NCI-H1092 treated with DMSO at 0.1 percent for 48 hours (cell line): ENCODE measurements at regions not wholly inside any gene's neighbourhood (a gene's known extent, or its start where the extent isn't known, plus 50 kb on each side); places are given as distances from the start of the nearest gene placed in this dataset.
A peak's percentile ranks its signal among the peaks of the same experiment; 100 is the strongest.
"Not testable (repeated sequence)": the region's sequence is repeated elsewhere in the genome, so short reads cannot be mapped to it uniquely, and the experiment has no call there.

Experiments used
- DNase-seq: peaks from one replicate; lab custom pipeline; 2025; lab: John Stamatoyannopoulos, UW

GRCh38 chrX:136975684-136976470, 57.9 kb downstream of the GPR101 start:
- no peak for DNase-seq

- DNase-seq, result no peak
These were observed 65.8 kb downstream of the GPR101 start for GRCh38 chrX:136967966-136968365.

- DNase-seq, result no peak
These were observed 69.8 kb downstream of the GPR101 start for GRCh38 chrX:136963973-136964372.

GRCh38 chrX:136961594-136962135, 72.1 kb downstream of the GPR101 start:
- DNase-seq, result no peak

- peak; percentile 5 for DNase-seq
These were observed 74.4 kb upstream of the RBMX start for GRCh38 chrX:136954930-136955329.

GRCh38 chrX:136953867-136954787, 73.6 kb upstream of the RBMX start:
- DNase-seq, result peak; percentile 46

- DNase-seq, result no peak
These were observed 69.7 kb upstream of the RBMX start for GRCh38 chrX:136950211-136950610.

GRCh38 chrX:136941396-136942337, 61.1 kb upstream of the RBMX start:
- no peak for DNase-seq

- no peak for DNase-seq
These were observed 55.6 kb upstream of the RBMX start for GRCh38 chrX:136936183-136936549.

GRCh38 chrX:136935533-136936182, 55.1 kb upstream of the RBMX start:
- DNase-seq, result not testable (repeated sequence)

- not testable (repeated sequence) for DNase-seq
These were observed 54.1 kb upstream of the RBMX start for GRCh38 chrX:136934652-136935051.

- no peak for DNase-seq
These were observed 53.2 kb upstream of the RBMX start for GRCh38 chrX:136933611-136934145.

- no peak for DNase-seq
These were observed 51.1 kb upstream of the RBMX start for GRCh38 chrX:136931661-136932060.
